Astrocyte (in vitro differentiated cells and primary cell): ENCODE measurements at regions not wholly inside any gene's neighbourhood (a gene's known extent, or its start where the extent isn't known, plus 50 kb on each side); places are given as distances from the start of the nearest gene placed in this dataset.

ENCODE experiments used
- DNase-seq: peaks from one replicate; pipeline ENCODE4 v3.0.0-alpha.2; 2010; ENCODE audit warnings: low read depth
- FAIRE-seq: peaks from 2 replicates; lab custom pipeline; 2011; peaks lifted over from hg19 to GRCh38; lab: Jason Lieb, UNC
- H2AFZ ChIP-seq: 2 replicates; pipeline ENCODE4 v1.6.0; 2012; ENCODE audit warnings: low read depth, low read length, inconsistent platforms
- H3K27ac ChIP-seq: 2 replicates; pipeline ENCODE4 v1.5.1; 2011; ENCODE audit warnings: low read depth, low read length, inconsistent platforms
- H3K27me3 ChIP-seq: 2 replicates; pipeline ENCODE4 v1.6.0; 2011; ENCODE audit warnings: low read length, inconsistent platforms; ENCODE audit not compliant: insufficient read depth
- H3K36me3 ChIP-seq: 2 replicates; pipeline ENCODE4 v1.5.1; 2011; ENCODE audit warnings: low read length, inconsistent platforms; ENCODE audit not compliant: insufficient read depth
- H3K4me1 ChIP-seq: 2 replicates; pipeline ENCODE4 v1.5.1; 2011; ENCODE audit warnings: low read length, inconsistent platforms; ENCODE audit not compliant: insufficient read depth
- H3K4me2 ChIP-seq: 2 replicates; pipeline ENCODE4 v1.6.0; 2012; ENCODE audit warnings: low read length, inconsistent platforms
- H3K4me3 ChIP-seq: 2 replicates; pipeline ENCODE4 v1.5.1; 2011; ENCODE audit warnings: low read depth, mild to moderate bottlenecking, low read length, inconsistent platforms; ENCODE audit not compliant: insufficient read depth
- H3K79me2 ChIP-seq: 2 replicates; pipeline ENCODE4 v1.6.0; 2012; ENCODE audit warnings: mild to moderate bottlenecking, low read length, inconsistent platforms; ENCODE audit not compliant: insufficient read depth
- H3K9ac ChIP-seq: 2 replicates; pipeline ENCODE4 v1.6.0; 2012; ENCODE audit warnings: mild to moderate bottlenecking, low read length, inconsistent platforms
- H3K9me3 ChIP-seq: 2 replicates; pipeline ENCODE4 v1.5.1; 2012; ENCODE audit warnings: low read depth, mild to moderate bottlenecking, low read length, inconsistent platforms; ENCODE audit not compliant: insufficient read depth
- H4K20me1 ChIP-seq: 2 replicates; pipeline ENCODE4 v1.6.0; 2012; ENCODE audit warnings: low read length, inconsistent platforms; ENCODE audit not compliant: insufficient read depth
- H3K27ac Mint-ChIP-seq: one replicate; pipeline ENCODE4 v1.8.0; 2021; ENCODE audit warnings: mild to moderate bottlenecking, mixed read lengths; ENCODE audit not compliant: unreplicated experiment
- H3K27me3 Mint-ChIP-seq: one replicate; pipeline ENCODE4 v1.8.0; 2021; ENCODE audit warnings: low read depth, mixed read lengths; ENCODE audit not compliant: unreplicated experiment
- H3K36me3 Mint-ChIP-seq: one replicate; pipeline ENCODE4 v1.8.0; 2021; ENCODE audit warnings: low read depth, mixed read lengths; ENCODE audit not compliant: unreplicated experiment
- H3K4me1 Mint-ChIP-seq: one replicate; pipeline ENCODE4 v1.8.0; 2021; ENCODE audit warnings: low read depth, mixed read lengths; ENCODE audit not compliant: unreplicated experiment
- H3K4me3 Mint-ChIP-seq: one replicate; pipeline ENCODE4 v1.8.0; 2021; ENCODE audit warnings: mild to moderate bottlenecking, moderate library complexity, mixed read lengths; ENCODE audit not compliant: unreplicated experiment
- H3K9me3 Mint-ChIP-seq: one replicate; pipeline ENCODE4 v1.8.0; 2021; ENCODE audit warnings: mild to moderate bottlenecking, mixed read lengths; ENCODE audit not compliant: unreplicated experiment
- CTCF ChIP-seq: IDR thresholded peaks from 2 replicates; pipeline ENCODE4 v1.5.1; 2011; ENCODE audit warnings: low read depth, mild to moderate bottlenecking, inconsistent platforms, low read length, moderate library complexity; ENCODE audit not compliant: insufficient read depth
- EZH2 ChIP-seq: IDR thresholded peaks from 2 replicates; pipeline ENCODE4 v1.6.1; 2012; ENCODE audit warnings: mild to moderate bottlenecking, low read length, inconsistent platforms; ENCODE audit not compliant: insufficient read depth

- H3K27me3 ChIP-seq, result no peaks in the 10 kb centered on the region
- Mint-ChIP-seq H3K36me3 (no peaks in the 10 kb centered on the region), H3K4me3 (no peak overlapping the region), H3K27me3 (no peaks in the 10 kb centered on the region), H3K4me1 (no peaks in the 10 kb centered on the region), H3K27ac (no peak overlapping the region), H3K9me3 (no peaks in the 10 kb centered on the region)
- TF ChIP-seq EZH2, result no peak
- no peak for TF ChIP-seq CTCF
- no peak overlapping the region for H3K9ac ChIP-seq
- H2AFZ ChIP-seq, result no peak overlapping the region
- no peak overlapping the region for H3K4me2 ChIP-seq
- H4K20me1 ChIP-seq, result no peaks in the 10 kb centered on the region
- FAIRE-seq (no peak), DNase-seq (no peak)
- H3K79me2 ChIP-seq, result no peaks in the 10 kb centered on the region
- H3K27ac ChIP-seq, result no peak overlapping the region
- no peaks in the 10 kb centered on the region for H3K36me3 ChIP-seq
- H3K4me3 ChIP-seq, result no peak overlapping the region
- no peaks in the 10 kb centered on the region for H3K4me1 ChIP-seq
- H3K9me3 ChIP-seq, result no peaks in the 10 kb centered on the region
These were observed 479.2 kb upstream of the DSEL start for GRCh38 chr18:67995769-67996168.

- no peak overlapping the region for H3K4me2 ChIP-seq
- no peak for FAIRE-seq
- H3K9me3 ChIP-seq, result no peaks in the 10 kb centered on the region
- H3K9ac ChIP-seq, result no peak overlapping the region
- no peak overlapping the region for H3K27ac ChIP-seq
- H4K20me1 ChIP-seq, result no peaks in the 10 kb centered on the region
- no peaks in the 10 kb centered on the region for H3K27me3 ChIP-seq
- H3K36me3 Mint-ChIP-seq, result no peaks in the 10 kb centered on the region
- no peaks in the 10 kb centered on the region for H3K79me2 ChIP-seq
- H3K4me3 ChIP-seq, result no peak overlapping the region
- TF ChIP-seq EZH2 (no peak), CTCF (no peak)
- no peak overlapping the region for H3K4me3 Mint-ChIP-seq
- no peaks in the 10 kb centered on the region for H3K27me3 Mint-ChIP-seq
- no peaks in the 10 kb centered on the region for H3K4me1 Mint-ChIP-seq
- H3K9me3 Mint-ChIP-seq, result no peaks in the 10 kb centered on the region
- DNase-seq, result no peak
- H3K36me3 ChIP-seq, result no peaks in the 10 kb centered on the region
- H3K27ac Mint-ChIP-seq, result no peak overlapping the region
- H2AFZ ChIP-seq, result no peak overlapping the region
- no peaks in the 10 kb centered on the region for H3K4me1 ChIP-seq
These were observed 463.7 kb upstream of the DSEL start for GRCh38 chr18:67980241-67980640.

GRCh38 chr18:67977067-67977616 lies 460.6 kb upstream of the DSEL start:
- Histone ChIP-seq H3K79me2 (no peaks in the 10 kb centered on the region), H3K9ac (no peak overlapping the region), H3K4me3 (no peak overlapping the region), H3K4me2 (no peak overlapping the region), H3K27ac (no peak overlapping the region), H4K20me1 (no peaks in the 10 kb centered on the region), H3K9me3 (no peaks in the 10 kb centered on the region), H2AFZ (no peak overlapping the region), H3K36me3 (no peaks in the 10 kb centered on the region), H3K27me3 (no peaks in the 10 kb centered on the region), H3K4me1 (no peaks in the 10 kb centered on the region)
- Mint-ChIP-seq H3K4me3 (no peak overlapping the region), H3K4me1 (no peaks in the 10 kb centered on the region), H3K36me3 (no peaks in the 10 kb centered on the region), H3K27me3 (no peaks in the 10 kb centered on the region), H3K9me3 (no peaks in the 10 kb centered on the region), H3K27ac (no peak overlapping the region)
- TF ChIP-seq CTCF (no peak), EZH2 (no peak)
- FAIRE-seq, result no peak
- no peak for DNase-seq
